ENCODE measurements at regions not wholly inside any gene's neighbourhood (a gene's known extent, or its start where the extent isn't known, plus 50 kb on each side); places are given as distances from the start of the nearest gene placed in this dataset.
A peak's percentile ranks its signal among the peaks of the same experiment; 100 is the strongest.
"Not testable (repeated sequence)": the region's sequence is repeated elsewhere in the genome, so short reads cannot be mapped to it uniquely, and the experiment has no call there.

GRCh38 chr10:10703382-10703781 is 314.3 kb upstream of the CELF2 start:
- DNase-seq: no peak

- no peak for DNase-seq
Observed at GRCh38 chr10:10712155-10712704, 305.4 kb upstream of the CELF2 start.

GRCh38 chr10:10714327-10714726 is 303.3 kb upstream of the CELF2 start:
- no peak for DNase-seq

DNA sequence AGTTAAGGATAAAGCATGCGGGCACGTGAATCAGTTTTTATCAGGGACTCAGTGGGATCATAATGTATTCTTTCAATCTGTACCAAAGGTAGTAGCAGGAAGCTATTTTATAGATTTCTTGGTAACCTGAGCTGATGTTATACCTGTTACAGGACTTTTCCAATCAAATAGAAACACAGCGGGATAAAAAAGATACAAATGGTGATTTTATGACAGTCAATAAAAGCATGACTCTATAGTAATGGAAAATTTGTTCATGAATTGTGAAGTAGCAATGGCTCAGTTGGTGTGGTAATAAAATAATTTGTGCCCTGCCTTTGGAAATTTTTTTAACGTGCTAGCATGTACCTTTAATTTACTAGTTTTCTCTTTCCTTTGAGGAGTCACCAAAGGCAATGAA is 300.7 kb upstream of the CELF2 start:
- DNase-seq: no peak

GRCh38 chr10:10722422-10722821 is 295.2 kb upstream of the CELF2 start:
- no peak for DNase-seq

- no peak for DNase-seq
Observed at GRCh38 chr10:10725196-10725595, 292.5 kb upstream of the CELF2 start.

DNA sequence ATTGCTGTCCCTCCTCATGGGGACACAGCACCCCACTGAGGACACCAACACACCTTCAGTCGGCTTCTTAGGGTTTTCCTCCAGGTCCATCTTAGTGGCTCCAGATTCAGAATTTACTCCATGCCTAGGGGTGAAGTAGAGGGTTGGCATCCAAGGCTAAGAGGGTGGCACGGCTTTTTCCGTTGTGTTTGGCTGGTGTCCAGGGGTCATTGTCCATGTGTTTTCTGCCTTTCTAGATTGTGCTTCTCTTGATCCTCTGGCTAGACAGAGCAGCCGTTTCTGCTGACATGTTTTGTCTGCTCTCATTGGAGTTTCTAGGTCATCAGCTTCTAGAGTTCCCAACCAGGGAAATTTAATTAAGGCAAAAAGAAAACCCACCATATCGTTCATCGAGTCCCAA is 291.6 kb upstream of the CELF2 start:
- DNase-seq: no peak

GRCh38 chr10:10727411-10727810 is 290.3 kb upstream of the CELF2 start:
- not testable (repeated sequence) for DNase-seq

- DNase-seq: no peak
Observed at GRCh38 chr10:10727812-10728211, 289.9 kb upstream of the CELF2 start.

DNA sequence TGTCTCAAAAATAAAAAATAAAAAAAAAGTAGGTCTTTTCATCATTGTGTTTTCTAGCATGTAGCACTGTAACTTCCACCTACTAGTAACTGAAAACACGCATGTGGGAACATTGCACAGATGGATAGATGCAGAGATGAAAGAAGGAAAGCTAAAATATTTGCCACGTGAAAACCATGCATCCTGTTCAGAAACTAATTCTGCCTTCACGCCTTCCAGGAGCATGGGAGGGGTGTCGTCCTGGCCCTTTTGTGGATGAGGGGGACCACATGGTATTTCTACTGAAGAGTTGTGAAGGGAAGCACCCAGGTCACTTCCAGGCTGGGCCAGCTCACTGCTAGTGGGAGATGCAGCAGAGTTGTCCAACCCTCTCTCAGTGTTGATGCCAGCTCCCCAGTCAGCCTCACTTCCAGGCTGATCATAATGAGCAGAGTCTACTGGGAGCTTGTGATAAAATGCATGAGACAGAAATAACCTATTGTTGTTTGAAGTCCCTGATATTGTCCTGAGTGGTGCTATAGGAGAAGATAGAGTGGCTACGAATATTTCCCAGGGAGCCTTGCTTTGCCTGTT is 287.1 kb upstream of the CELF2 start:
- no peak for DNase-seq

GRCh38 chr10:10731366-10731765 is 286.3 kb upstream of the CELF2 start:
- DNase-seq: no peak

DNA sequence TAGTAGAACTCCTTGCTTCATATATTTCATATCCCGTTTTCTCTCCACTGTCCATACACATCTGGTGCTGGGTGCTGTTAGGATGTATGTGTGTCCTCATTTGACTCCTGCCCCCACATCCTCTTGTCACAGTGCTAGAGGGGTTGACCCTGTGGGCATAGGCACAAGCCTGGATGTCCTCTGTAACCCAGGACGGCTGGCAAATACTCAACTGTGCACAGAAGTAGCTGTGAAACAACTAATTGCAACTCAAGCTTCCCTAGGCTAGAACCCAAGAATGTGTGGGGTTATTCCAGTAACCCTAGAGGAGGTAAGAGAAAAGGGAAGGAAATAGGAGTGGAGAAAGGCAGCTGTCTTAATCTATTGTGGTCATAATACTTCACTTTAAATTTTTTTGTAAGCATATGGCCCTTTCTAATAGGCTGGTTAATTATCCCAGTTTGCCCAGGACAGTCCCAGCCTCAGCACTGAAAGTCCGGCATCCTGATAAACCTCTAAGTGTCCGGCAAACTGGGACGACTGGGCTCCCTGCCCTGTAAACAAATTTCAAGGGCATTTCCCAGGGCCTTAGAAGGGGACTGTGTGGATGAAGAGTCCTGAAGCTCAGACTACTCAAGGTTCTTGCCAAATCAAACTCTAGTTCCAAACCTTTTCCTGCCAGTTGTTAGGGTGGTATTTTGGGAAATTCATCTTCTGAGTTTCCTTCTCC is 283.2 kb upstream of the CELF2 start:
- peak in 1 of 14 donors; percentile 5 for DNase-seq

DNA sequence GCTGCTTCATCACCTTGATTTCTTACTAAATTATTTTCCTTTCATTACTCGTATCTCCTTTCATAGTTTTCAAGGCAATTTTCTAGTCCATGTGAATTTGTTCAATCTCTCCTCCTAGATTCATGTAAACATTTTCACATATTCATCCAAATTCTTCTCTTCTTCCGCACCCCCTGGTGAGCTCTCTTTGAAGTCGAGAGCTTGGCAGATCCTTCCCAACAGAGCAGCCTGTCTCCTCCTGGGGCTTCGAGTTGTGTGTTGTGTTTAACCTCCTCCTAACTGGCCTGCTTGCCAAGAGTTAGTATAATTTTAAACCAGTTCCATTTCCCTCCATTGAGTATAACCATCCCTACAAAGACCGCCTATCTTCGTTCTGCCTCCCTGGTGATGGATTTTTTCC is 272.4 kb upstream of the CELF2 start:
- no peak for DNase-seq

DNA sequence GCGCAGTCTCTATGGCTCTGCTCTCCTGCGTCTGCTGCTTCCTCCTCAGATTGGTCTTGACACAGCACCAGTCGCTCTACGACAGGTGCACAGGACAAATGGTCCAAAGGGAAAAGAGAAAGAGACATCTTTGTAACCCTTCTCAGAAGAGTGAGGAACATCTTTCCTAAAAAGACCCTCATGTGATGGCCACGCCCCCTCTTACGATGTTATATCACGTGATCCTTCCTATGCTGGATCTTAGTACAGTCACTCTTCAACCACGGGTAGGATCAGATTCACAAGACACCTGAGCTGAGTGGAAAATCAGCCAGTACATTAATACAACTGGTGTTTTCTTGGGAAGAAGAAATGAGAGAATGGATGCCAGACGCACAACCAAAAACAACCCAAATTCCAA is 262.2 kb upstream of the CELF2 start:
- no peak for DNase-seq

- no peak for DNase-seq
Observed at GRCh38 chr10:10758306-10758705, 259.4 kb upstream of the CELF2 start.

GRCh38 chr10:10759806-10760205 is 257.9 kb upstream of the CELF2 start:
- not testable (repeated sequence) for DNase-seq

- no peak for DNase-seq
Observed at GRCh38 chr10:10765017-10765416, 252.7 kb upstream of the CELF2 start.

DNA sequence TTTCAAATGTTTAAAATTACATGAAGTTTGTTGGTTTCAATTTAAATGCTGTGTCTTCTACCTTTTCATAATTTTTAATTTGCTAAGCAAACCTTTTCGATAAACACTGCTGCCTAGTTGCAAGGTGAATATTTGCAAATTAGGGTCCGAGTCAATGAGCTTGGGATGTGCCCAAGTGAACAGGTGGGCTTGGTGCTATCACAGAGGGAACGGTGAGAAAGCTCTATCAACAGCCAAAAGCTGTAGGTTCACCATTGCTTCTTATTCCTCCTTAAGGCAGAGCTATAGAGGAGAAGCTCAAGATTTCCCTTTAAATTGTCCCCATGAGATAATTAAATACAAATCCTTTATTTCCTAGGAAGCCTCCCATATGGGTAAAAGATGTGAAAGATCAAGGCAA is 245.3 kb upstream of the CELF2 start:
- DNase-seq: peak in 1 of 14 donors; percentile 47

- DNase-seq: no peak
Observed at GRCh38 chr10:10772874-10773508, 244.7 kb upstream of the CELF2 start.

DNA sequence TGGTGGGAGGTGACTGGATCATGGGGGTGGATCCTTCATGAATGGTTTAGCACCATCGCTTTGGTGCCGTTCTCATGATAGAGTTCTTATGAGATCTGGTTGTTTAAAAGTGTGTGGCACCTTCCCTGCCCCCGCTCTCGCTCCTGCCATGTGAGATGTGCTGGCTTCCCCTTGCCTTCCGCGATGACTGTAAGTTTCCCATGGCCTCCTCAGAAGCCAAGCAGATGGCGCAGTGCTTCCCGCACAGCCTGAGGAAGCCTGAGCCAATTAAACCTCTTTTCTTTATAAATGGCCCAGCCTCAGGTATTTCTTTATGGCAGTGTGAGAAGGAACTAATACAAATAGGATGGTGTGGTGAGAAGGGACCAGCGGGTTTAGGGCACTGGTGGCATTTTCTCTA is 243.3 kb upstream of the CELF2 start:
- peak in 2 of 14 donors; percentile 14 to 69 for DNase-seq

DNA sequence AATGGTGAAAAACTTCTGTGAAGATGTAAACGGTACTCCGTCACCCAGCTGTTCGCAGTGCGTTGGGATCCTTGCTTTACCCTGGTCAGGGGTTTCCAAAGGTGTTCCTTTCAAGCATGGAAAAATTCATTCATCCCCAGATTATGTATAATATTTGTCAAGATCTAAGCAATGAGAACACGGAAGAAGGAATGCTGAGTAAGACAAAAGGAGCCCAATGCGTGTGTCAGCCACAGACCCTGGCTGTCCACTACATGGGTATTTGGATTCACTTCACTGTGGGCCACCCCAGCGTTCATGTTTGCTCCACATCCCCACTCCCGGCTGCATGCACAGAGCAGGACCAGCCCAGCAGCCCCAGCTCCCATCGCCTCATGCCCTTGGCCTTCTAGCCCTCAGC is 241.3 kb upstream of the CELF2 start:
- no peak for DNase-seq

GRCh38 chr10:10777279-10777678 is 240.4 kb upstream of the CELF2 start:
- DNase-seq: no peak

DNA sequence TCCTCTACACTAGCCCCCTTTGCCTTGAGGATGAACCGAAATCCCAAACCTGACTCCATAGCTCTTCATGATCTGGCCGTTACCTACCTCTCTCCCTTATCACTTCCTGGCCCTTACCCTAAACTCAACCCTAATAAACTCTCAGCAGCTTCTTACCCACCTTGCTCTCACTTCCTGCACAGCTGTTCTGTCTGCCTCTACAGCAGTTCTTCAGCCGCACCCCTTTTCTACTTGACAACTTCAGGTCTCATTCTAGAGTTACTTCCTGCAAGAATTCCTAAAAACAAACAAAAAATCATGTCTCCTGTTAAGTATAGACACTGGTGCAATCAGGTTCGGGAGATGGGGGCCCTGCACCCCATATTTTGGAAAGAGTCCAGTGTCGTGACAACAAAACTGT is 239.9 kb upstream of the CELF2 start:
- DNase-seq: no peak

DNA sequence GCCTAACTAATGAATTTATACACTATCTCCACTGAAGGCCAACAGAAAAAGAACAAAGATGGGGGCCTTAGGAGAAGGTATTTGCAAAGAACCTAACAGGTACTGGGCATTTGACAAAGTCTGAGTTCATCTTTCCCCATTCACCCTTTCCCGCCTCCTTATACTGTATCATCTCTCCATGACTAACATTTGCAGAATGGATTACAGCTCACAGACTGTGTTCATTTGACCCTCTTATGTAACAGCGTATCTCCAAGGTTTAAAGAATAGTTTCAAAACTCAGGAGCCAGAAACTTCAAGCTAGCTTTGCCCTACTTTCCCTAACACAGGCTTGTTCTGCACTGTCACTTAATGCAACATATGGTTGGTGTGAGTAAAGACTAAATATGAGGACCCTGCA is 238.7 kb upstream of the CELF2 start:
- no peak for DNase-seq
